Ovary (tissue), 7 donors: ENCODE measurements at regions not wholly inside any gene's neighbourhood (a gene's known extent, or its start where the extent isn't known, plus 50 kb on each side); places are given as distances from the start of the nearest gene placed in this dataset.

Source experiments
- DNase-seq, 5 donors: peaks; one replicate each; pipeline ENCODE4 v3.0.0-alpha.2; 2019 to 2020
- H3K27ac ChIP-seq, 2 donors: fragments of 200-600 bp; one replicate each; pipeline versions ENCODE4 v1.5.1 to v1.8.0; 2019 to 2022
- H3K27me3 ChIP-seq: fragments of 200-600 bp; one replicate; pipeline ENCODE4 v1.8.0; 2022
- H3K36me3 ChIP-seq: fragments of 200-600 bp; sonication (generic); one replicate; pipeline ENCODE4 v1.5.1; 2019
- H3K4me1 ChIP-seq: one replicate; pipeline ENCODE4 v1.8.1; 2013; ENCODE audit warnings: mild to moderate bottlenecking, moderate library complexity; ENCODE audit not compliant: insufficient read depth
- H3K4me3 ChIP-seq: fragments of 200-600 bp; sonication (generic); one replicate; pipeline ENCODE4 v1.5.1; 2017
- H3K9me3 ChIP-seq, 2 donors: fragments of 200-600 bp in 1 of 2; sonication (generic) in 1 of 2; one replicate each; pipeline versions ENCODE4 v1.5.1 to v1.8.1; 2013 to 2019; ENCODE audit warnings: mild to moderate bottlenecking in 1 of 2, moderate library complexity in 1 of 2
- EP300 ChIP-seq: sonication (generic); formaldehyde crosslinking; IDR thresholded peaks from one replicate; pipeline ENCODE4 v1.6.1; 2017; ENCODE audit warnings: antibody characterized with exemption
- POLR2A ChIP-seq: fragments of 450-650 bp; IDR thresholded peaks from one replicate; pipeline ENCODE4 v1.6.1; 2017; ENCODE audit warnings: antibody characterized with exemption, mild to moderate bottlenecking, moderate library complexity
- WGBS, 3 donors: extraction: QIAGEN DNeasy Blood & Tissue Kit in 1 of 3; methylation state at CpG; one replicate each; pipeline versions ENCODE4 v1.1.5 to v1.1.7; 2013 to 2017; 5-methylcytosine and 5-hydroxymethylcytosine counted together
- intact Hi-C, 4 donors: fragments of 100-400 bp; cut with DNase I; formaldehyde crosslinking; loops; one replicate each; pipeline versions ENCODE4 v1.11.0 to v1.15.1; 2022 to 2023
- TF ChIP-seq, protein P1 (sequence below), 3 donors: fragments of 450-650 bp in 2 of 3; fragments of 200-600 bp in 1 of 3; IDR thresholded peaks; one replicate each; pipeline versions ENCODE4 v1.5.1 to v1.8.0; 2016 to 2022; ENCODE audit warnings: antibody characterized with exemption in 3 of 3, mild to moderate bottlenecking in 1 of 3
- donor health status: DM: no; HTN: no; CAD: no; lungs with moderate emphysema.
- donor health status: DM: no; HTN: no; CAD: no.
- donor health status: Bipolar disorder and iron deficiency.
- donor health status: DM: no; HTN: no; CAD: no.
- donor health status: DM: yes; HTN: yes; CAD: no.

DNA sequence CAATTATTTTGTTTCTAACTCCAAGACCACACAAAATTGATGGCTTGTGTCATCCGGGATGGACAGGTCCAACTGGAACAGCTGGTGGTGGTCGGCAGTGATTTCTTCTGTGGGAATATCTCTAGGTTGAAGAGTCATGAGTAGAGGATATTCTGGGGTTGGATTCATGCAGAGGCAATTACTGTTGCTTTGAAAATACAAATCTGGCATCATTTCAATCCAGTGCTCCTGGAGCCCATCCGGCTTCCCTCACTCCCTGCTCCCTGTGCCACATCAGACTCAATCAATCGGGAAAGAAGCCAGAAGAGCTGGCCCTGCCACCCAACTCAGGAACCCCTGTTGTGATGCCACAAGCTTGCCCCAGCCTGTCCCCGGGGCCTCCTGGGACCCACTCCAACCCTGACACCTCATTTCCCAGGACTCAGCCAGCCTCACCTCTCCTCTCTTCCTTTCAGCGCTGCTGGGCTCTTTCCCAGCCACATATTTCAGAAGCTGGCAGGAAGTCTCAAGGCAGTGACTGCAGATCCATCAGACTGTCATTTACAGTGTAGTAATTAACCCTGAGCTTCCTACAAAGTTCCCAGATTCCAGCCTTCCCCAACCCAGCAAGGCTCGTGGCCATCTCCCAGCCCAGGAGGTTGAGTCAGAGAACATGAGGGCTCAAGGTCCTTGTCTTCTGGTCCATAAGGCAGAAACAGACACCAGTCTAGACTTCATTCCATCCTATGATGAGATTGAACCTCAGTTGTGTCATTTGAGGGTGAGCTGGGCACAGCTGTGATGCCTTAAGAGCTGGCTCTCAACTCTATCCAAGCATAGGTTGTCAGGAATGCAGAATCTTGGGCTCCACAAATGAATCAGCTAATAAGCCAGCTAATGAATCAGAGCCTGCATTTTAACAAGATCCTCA is 114.0 kb downstream of the FAM174B start:
- WGBS, 3 donors: 59 to 69% (median 65%) methylated on average over 7 of the region's 7 CpGs
- H3K9me3 ChIP-seq: no peaks in the 10 kb centered on the region
- H3K27me3 ChIP-seq: no peaks in the 10 kb centered on the region
- no peaks in the 10 kb centered on the region for H3K36me3 ChIP-seq
- no peaks in the 10 kb centered on the region for H3K4me1 ChIP-seq
- no peak for DNase-seq
- TF ChIP-seq EP300: no peak
- TF ChIP-seq POLR2A: no peak
- TF ChIP-seq, protein P1, sequence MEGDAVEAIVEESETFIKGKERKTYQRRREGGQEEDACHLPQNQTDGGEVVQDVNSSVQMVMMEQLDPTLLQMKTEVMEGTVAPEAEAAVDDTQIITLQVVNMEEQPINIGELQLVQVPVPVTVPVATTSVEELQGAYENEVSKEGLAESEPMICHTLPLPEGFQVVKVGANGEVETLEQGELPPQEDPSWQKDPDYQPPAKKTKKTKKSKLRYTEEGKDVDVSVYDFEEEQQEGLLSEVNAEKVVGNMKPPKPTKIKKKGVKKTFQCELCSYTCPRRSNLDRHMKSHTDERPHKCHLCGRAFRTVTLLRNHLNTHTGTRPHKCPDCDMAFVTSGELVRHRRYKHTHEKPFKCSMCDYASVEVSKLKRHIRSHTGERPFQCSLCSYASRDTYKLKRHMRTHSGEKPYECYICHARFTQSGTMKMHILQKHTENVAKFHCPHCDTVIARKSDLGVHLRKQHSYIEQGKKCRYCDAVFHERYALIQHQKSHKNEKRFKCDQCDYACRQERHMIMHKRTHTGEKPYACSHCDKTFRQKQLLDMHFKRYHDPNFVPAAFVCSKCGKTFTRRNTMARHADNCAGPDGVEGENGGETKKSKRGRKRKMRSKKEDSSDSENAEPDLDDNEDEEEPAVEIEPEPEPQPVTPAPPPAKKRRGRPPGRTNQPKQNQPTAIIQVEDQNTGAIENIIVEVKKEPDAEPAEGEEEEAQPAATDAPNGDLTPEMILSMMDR (IDR thresholded peaks at IDR 0.05): no peak
- no peak overlapping the region for H3K4me3 ChIP-seq
- H3K27ac ChIP-seq: no peak overlapping the region
- intact Hi-C loops: no loop called here

DNA sequence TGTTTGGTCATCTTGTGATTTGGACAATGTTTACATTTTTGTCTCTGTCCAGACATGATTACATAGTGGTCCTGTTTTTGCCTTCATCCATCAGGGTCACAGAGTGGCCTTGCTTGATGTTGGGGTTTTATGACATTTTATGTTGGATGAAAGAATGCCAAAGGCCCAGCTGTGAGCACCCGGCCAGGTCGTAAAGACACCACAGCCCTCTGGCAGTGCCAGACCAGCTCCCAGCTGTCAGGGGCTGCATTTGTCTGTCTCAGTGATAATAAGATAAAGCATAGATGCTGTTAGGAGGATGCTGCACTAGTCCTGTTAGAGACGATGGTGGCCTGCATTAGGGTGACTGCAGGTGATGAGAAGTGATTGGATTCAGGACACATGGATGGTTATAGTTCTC is 117.5 kb downstream of the FAM174B start:
- intact Hi-C loops: no loop called here
- 15 to 44% (median 20%) methylated on average over 3 of the region's 3 CpGs for WGBS, 3 donors
- TF ChIP-seq POLR2A (no peak), EP300 (no peak)
- TF ChIP-seq, protein P1 (IDR thresholded peaks at IDR 0.05): no peak
- DNase-seq: no peak
- Histone ChIP-seq H3K4me1 (no peaks in the 10 kb centered on the region), H3K27ac (no peak overlapping the region), H3K36me3 (no peaks in the 10 kb centered on the region), H3K9me3 (no peaks in the 10 kb centered on the region), H3K4me3 (no peak overlapping the region), H3K27me3 (no peaks in the 10 kb centered on the region)

DNA sequence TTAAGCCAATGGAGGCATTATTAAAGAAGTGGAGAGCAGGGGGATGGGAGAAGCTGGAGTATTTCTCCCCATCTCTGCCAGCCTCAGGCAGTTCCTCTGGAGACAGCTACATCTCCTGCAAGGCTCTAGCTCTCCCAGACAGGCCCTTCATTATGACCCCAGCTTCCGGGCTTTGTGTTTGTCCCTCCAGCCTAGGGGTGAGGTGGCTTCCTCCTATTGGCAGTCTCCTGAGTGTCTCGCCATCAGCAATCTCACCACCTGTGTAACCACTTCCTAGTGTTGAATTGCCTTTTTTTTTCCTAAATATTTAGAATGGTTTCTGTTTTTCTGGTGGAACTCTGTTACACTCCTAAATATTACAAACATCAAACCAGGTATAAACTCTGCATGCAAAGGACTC is 122.3 kb downstream of the FAM174B start:
- H3K27me3 ChIP-seq: no peaks in the 10 kb centered on the region
- no peak overlapping the region for H3K4me3 ChIP-seq
- no peaks in the 10 kb centered on the region for H3K4me1 ChIP-seq
- H3K9me3 ChIP-seq: no peaks in the 10 kb centered on the region
- WGBS, 3 donors: 37 to 67% (median 56%) methylated on average over 2 of the region's 2 CpGs
- H3K27ac ChIP-seq: no peak overlapping the region
- intact Hi-C loops: no loop called here
- H3K36me3 ChIP-seq: no peaks in the 10 kb centered on the region
- no peak for DNase-seq
- TF ChIP-seq, protein P1 (IDR thresholded peaks at IDR 0.05): no peak
- TF ChIP-seq EP300: no peak
- no peak for TF ChIP-seq POLR2A

DNA sequence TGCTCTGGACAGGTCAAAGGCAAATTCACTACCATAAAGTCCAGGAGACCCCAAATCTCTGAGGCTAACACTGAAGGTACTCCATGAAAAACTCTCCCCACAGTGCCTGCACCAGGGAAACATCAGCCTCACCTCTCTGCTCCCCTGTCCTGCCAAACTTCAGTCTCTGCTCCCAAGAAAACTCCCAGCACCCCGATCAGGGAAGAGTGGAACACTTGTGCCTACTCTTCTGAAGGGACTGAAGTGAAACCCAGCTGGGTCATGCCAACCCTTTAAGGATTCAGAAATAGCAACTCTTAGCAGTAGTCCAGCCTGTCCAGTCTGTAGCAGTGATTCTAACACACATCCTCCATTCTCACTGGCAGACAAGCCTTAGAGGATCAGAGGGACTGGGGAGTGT is 124.2 kb downstream of the FAM174B start:
- H3K27ac ChIP-seq: no peak overlapping the region
- WGBS, 3 donors: 88 to 97% (median 88%) methylated on average over 1 of the region's 1 CpG
- H3K36me3 ChIP-seq: no peaks in the 10 kb centered on the region
- TF ChIP-seq, protein P1 (IDR thresholded peaks at IDR 0.05): no peak
- TF ChIP-seq EP300 (no peak), POLR2A (no peak)
- no peaks in the 10 kb centered on the region for H3K9me3 ChIP-seq
- H3K4me3 ChIP-seq: no peak overlapping the region
- no peaks in the 10 kb centered on the region for H3K27me3 ChIP-seq
- H3K4me1 ChIP-seq: peaks cover 3% of the 10 kb centered on the region
- DNase-seq: no peak
- intact Hi-C loops: no loop called here
